ENCODE measurements at regions not wholly inside any gene's neighbourhood (a gene's known extent, or its start where the extent isn't known, plus 50 kb on each side); places are given as distances from the start of the nearest gene placed in this dataset.

DNA sequence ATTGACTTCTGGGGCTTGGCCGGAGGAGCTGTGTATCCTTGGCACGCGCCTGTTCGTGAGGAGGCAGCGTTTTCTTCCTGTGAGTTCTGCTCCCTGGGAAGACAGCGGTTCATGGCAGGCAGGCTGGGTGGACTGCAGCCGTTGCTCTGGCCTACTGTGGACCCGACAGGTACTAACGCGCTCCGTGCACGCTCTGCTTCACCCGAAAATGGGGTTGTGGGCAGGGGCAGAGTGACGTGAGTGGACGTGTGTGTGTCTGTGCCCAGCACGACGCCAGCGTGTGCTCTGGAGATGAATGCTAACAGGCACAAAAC is 179.1 kb downstream of the KIF26A start:
- TF ChIP-seq, protein P1, sequence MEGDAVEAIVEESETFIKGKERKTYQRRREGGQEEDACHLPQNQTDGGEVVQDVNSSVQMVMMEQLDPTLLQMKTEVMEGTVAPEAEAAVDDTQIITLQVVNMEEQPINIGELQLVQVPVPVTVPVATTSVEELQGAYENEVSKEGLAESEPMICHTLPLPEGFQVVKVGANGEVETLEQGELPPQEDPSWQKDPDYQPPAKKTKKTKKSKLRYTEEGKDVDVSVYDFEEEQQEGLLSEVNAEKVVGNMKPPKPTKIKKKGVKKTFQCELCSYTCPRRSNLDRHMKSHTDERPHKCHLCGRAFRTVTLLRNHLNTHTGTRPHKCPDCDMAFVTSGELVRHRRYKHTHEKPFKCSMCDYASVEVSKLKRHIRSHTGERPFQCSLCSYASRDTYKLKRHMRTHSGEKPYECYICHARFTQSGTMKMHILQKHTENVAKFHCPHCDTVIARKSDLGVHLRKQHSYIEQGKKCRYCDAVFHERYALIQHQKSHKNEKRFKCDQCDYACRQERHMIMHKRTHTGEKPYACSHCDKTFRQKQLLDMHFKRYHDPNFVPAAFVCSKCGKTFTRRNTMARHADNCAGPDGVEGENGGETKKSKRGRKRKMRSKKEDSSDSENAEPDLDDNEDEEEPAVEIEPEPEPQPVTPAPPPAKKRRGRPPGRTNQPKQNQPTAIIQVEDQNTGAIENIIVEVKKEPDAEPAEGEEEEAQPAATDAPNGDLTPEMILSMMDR (conservative IDR thresholded peaks at IDR 0.05) = no peak
- no peak for TF ChIP-seq EZH2 (IDR thresholded peaks at IDR 0.05; ENCODE audit: low read depth)
